Tibial nerve (tissue), 4 donors: ENCODE measurements at regions not wholly inside any gene's neighbourhood (a gene's known extent, or its start where the extent isn't known, plus 50 kb on each side); places are given as distances from the start of the nearest gene placed in this dataset.

ENCODE experiments used
- DNase-seq, 2 donors: peaks; one replicate each; pipeline ENCODE4 v3.0.0-alpha.2; 2019; ENCODE audit warnings: low spot score in 2 of 2
- H3K27ac ChIP-seq, 4 donors: fragments of 200-600 bp; sonication (generic) in 3 of 4; one replicate each; pipeline ENCODE4 v1.5.1; 2017 to 2019; ENCODE audit warnings: mild to moderate bottlenecking in 1 of 4
- H3K27me3 ChIP-seq, 2 donors: fragments of 200-600 bp; sonication (generic) in 1 of 2; one replicate each; pipeline versions ENCODE4 v1.5.1 to v1.6.0; 2017 to 2019
- H3K36me3 ChIP-seq, 3 donors: fragments of 200-600 bp; sonication (generic); one replicate each; pipeline ENCODE4 v1.5.1; 2018 to 2019
- H3K4me1 ChIP-seq, 4 donors: fragments of 200-600 bp; sonication (generic) in 3 of 4; one replicate each; pipeline ENCODE4 v1.5.1; 2017 to 2019
- H3K4me3 ChIP-seq, 4 donors: fragments of 200-600 bp; sonication (generic) in 3 of 4; one replicate each; pipeline ENCODE4 v1.5.1; 2017 to 2019; ENCODE audit warnings: mild to moderate bottlenecking in 1 of 4, moderate library complexity in 1 of 4
- H3K9me3 ChIP-seq, 4 donors: fragments of 200-600 bp; sonication (generic) in 3 of 4; one replicate each; pipeline ENCODE4 v1.5.1; 2017 to 2019
- EP300 ChIP-seq, 2 donors: sonication (generic); formaldehyde crosslinking; IDR thresholded peaks; one replicate each; pipeline ENCODE4 v1.6.1; 2017; ENCODE audit warnings: antibody characterized with exemption in 2 of 2, mild to moderate bottlenecking in 1 of 2
- POLR2A ChIP-seq, 2 donors: fragments of 450-650 bp; IDR thresholded peaks; one replicate each; pipeline ENCODE4 v1.6.1; 2017; ENCODE audit warnings: antibody characterized with exemption in 2 of 2, mild to moderate bottlenecking in 2 of 2, moderate library complexity in 2 of 2
- WGBS, 2 donors: methylation state at CpG; one replicate each; pipeline ENCODE4 v1.1.5; 2018; 5-methylcytosine and 5-hydroxymethylcytosine counted together
- TF ChIP-seq, protein P1 (sequence below), 5 experiments: fragments of 200-600 bp in 3 of 5; fragments of 450-650 bp in 2 of 5; sonication (generic) in 3 of 5; IDR thresholded peaks; one replicate each; pipeline ENCODE4 v1.5.1; 2016 to 2019; ENCODE audit warnings: antibody characterized with exemption in 5 of 5, mild to moderate bottlenecking in 3 of 5, moderate library complexity in 2 of 5

DNA sequence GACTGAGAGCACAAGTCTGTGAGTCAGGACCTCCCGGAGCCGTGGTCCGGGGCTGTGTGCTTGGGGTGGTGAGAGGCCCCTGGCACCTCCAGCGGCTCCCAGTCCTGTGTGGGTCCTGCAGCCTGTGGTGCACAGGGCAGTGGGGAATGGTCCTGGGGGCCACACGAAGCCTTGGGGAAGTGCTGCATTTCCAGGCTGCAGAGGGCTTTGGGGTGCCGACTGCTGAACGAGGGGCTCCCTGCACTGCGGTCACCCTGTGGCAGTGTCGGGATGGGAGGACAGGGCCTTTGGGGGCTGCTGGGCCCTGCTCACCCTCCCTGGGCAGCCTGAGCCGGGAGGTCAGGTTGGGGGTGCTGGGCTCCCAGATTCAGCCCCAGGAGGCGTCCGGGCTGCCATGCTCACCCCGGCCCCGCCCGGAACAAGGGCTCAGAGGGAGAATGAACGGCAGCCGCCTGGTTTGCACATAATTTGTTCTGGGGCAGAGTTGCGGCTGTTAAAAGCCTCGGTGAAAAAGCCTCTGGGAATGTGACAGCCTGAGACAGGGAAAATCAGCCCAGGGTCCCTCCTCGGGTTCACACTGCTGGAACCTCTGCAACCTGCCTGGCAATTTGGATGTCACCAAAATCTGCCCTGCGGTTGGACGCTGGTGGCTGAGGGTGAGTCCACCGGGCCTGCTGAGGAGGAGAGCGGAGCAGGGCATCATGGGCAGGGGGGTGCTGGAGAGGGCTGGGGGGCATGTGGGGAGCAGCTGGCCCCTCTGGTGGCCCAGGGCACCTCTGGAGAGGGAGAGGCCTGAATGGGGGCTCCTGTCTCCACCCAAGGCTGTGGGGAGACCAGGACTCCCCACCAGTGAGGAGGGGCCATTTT is 109.2 kb downstream of the KIF26A start:
- H3K9me3 ChIP-seq = peaks cover 0 to 42% (median 2%) of the 10 kb centered on the region in 4 donors
- H3K27me3 ChIP-seq = no peaks in the 10 kb centered on the region
- no peaks in the 10 kb centered on the region for H3K36me3 ChIP-seq
- no peak overlapping the region for H3K4me3 ChIP-seq
- H3K4me1 ChIP-seq = no peaks in the 10 kb centered on the region
- H3K27ac ChIP-seq = no peak overlapping the region
- DNase-seq = no peak
- TF ChIP-seq, protein P1, sequence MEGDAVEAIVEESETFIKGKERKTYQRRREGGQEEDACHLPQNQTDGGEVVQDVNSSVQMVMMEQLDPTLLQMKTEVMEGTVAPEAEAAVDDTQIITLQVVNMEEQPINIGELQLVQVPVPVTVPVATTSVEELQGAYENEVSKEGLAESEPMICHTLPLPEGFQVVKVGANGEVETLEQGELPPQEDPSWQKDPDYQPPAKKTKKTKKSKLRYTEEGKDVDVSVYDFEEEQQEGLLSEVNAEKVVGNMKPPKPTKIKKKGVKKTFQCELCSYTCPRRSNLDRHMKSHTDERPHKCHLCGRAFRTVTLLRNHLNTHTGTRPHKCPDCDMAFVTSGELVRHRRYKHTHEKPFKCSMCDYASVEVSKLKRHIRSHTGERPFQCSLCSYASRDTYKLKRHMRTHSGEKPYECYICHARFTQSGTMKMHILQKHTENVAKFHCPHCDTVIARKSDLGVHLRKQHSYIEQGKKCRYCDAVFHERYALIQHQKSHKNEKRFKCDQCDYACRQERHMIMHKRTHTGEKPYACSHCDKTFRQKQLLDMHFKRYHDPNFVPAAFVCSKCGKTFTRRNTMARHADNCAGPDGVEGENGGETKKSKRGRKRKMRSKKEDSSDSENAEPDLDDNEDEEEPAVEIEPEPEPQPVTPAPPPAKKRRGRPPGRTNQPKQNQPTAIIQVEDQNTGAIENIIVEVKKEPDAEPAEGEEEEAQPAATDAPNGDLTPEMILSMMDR (IDR thresholded peaks at IDR 0.05) = no peak
- TF ChIP-seq POLR2A (IDR thresholded peaks at IDR 0.05) = no peak
- no peak for TF ChIP-seq EP300 (IDR thresholded peaks at IDR 0.05)
- WGBS, 2 donors = 74 to 78% methylated on average over 17 to 24 of the region's 24 CpGs

DNA sequence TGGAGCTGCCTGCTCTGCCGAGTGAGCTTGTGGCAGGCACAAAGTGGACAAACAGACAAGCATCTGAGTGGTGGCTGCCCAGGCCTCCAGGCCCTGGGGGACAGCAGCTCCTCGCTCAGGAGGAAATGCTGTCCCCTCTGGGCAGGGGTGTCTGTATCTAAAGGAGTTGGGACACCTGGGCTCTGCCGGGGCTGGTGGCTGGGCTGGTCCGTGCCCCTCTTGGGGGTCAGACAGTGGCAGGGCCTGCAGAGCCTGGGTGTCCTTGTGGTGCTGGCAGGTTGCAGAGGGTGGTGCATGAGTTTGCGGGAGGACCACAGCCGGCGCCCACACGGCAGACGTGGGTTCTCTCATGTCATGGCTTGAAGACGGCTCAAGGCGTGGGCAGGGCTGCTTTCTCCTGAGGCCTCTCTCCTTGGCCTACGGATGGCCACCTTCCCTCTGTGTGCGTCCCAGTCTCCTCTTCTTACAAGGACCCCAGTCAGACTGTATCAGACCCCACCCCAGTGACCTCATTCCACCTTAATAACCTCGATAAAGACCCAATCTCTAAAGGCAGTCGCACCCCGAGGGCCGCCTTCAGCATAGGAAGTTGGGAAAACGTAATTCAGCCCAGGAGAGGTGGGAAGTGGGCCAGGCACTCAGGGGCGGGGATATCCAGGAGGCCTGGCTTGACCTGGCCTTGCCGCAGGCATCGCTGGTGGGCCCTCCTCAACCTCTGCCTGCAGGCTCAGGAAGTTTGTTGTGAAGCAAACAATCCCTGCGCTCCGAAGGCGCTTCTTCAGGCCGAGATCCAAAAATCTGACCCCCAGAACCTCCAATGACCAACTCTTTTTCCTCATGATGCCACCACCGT is 110.0 kb downstream of the KIF26A start:
- TF ChIP-seq POLR2A (IDR thresholded peaks at IDR 0.05) = no peak
- TF ChIP-seq, protein P1 (IDR thresholded peaks at IDR 0.05) = no peak
- no peak for TF ChIP-seq EP300 (IDR thresholded peaks at IDR 0.05)
- H3K4me3 ChIP-seq = no peak overlapping the region
- H3K27me3 ChIP-seq = no peaks in the 10 kb centered on the region
- 80 to 83% methylated on average over 25 to 26 of the region's 26 CpGs for WGBS, 2 donors
- H3K9me3 ChIP-seq = peaks cover 0 to 34% (median 2%) of the 10 kb centered on the region in 4 donors
- no peak overlapping the region for H3K27ac ChIP-seq
- H3K36me3 ChIP-seq = no peaks in the 10 kb centered on the region
- no peak for DNase-seq
- no peaks in the 10 kb centered on the region for H3K4me1 ChIP-seq

DNA sequence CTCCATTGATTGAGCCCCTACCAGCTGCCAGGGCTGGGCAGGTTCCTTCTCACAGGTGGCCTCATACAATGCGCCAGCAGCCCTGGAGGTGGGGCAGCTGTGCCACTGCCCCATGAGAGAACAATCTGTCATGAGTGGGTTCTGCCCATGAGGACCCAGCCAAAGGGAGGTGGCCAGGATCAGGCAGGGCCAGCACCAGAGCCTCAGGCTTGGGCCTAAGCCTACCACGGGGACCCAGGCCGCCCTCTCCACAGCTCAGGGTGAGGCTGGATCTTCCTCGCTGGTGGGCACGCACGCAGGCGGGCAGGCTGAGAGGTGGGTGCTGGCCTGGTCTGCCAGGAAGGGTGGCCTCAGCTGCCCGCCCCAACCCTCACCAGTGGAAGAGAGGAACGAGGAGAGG is 110.7 kb downstream of the KIF26A start:
- Histone ChIP-seq H3K9me3 (peaks cover 0 to 28% (median 2%) of the 10 kb centered on the region in 4 donors), H3K4me1 (no peaks in the 10 kb centered on the region), H3K27ac (no peak overlapping the region), H3K27me3 (no peaks in the 10 kb centered on the region), H3K4me3 (no peak overlapping the region), H3K36me3 (no peaks in the 10 kb centered on the region)
- no peak for TF ChIP-seq EP300 (IDR thresholded peaks at IDR 0.05)
- TF ChIP-seq, protein P1 (IDR thresholded peaks at IDR 0.05) = no peak
- TF ChIP-seq POLR2A (IDR thresholded peaks at IDR 0.05) = no peak
- 91 to 93% methylated on average over 9 of the region's 9 CpGs for WGBS, 2 donors
- no peak for DNase-seq

DNA sequence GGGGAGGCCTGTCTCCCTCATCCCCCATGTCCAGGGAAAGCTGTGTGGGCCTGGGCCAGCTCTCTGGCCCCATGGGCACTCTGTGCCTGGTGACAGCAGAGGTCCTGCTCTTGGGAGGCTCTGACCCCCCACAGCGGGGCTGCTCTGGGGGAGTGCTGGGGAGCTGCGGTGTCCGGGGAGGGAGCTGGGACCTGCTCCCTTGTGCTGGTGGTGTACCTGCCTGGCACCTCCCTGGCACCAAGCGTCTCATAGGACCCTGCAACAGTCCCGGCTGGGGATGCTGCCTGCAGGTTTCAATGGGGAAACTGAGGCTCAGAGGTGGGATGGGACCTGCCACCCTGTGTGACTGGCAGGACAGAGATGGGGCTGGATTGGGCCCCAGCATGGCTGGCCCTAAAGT is 111.3 kb downstream of the KIF26A start:
- Histone ChIP-seq H3K9me3 (peaks cover 0 to 22% (median 2%) of the 10 kb centered on the region in 4 donors), H3K27me3 (no peaks in the 10 kb centered on the region), H3K4me3 (no peak overlapping the region), H3K36me3 (no peaks in the 10 kb centered on the region), H3K27ac (no peak overlapping the region), H3K4me1 (no peaks in the 10 kb centered on the region)
- TF ChIP-seq, protein P1 (IDR thresholded peaks at IDR 0.05) = no peak
- no peak for TF ChIP-seq EP300 (IDR thresholded peaks at IDR 0.05)
- TF ChIP-seq POLR2A (IDR thresholded peaks at IDR 0.05) = no peak
- WGBS, 2 donors = 80 to 89% methylated on average over 3 to 4 of the region's 5 CpGs
- no peak for DNase-seq

DNA sequence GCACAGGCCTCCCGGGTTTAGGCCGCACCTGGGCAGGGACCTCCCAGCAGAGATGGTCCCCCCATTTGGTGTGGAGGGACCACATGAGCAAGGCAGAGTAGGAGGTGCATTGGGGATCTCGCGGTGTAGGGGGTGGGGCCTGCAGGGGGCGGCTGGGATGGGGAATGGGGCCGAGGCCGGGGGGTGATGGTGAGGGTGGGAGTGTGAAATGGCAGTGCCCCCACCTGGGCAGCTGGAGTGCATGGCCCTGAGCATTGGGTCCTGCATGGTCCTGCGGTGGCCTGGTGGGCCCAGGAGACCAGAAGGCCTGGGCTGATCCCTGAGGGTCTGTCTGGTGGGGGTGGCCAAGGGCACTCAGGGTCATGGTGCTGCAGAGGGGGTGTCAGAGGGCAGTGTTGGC is 111.8 kb downstream of the KIF26A start:
- H3K4me3 ChIP-seq = no peak overlapping the region
- no peak for DNase-seq
- H3K4me1 ChIP-seq = no peaks in the 10 kb centered on the region
- no peak overlapping the region for H3K27ac ChIP-seq
- no peaks in the 10 kb centered on the region for H3K27me3 ChIP-seq
- H3K9me3 ChIP-seq = peaks cover 0 to 17% (median 2%) of the 10 kb centered on the region in 4 donors
- H3K36me3 ChIP-seq = no peaks in the 10 kb centered on the region
- 86 to 87% methylated on average over 6 to 8 of the region's 8 CpGs for WGBS, 2 donors
- TF ChIP-seq EP300 (IDR thresholded peaks at IDR 0.05) = no peak
- no peak for TF ChIP-seq POLR2A (IDR thresholded peaks at IDR 0.05)
- TF ChIP-seq, protein P1 (IDR thresholded peaks at IDR 0.05) = no peak
